Neural progenitor cell (in vitro differentiated cells): ENCODE measurements at regions not wholly inside any gene's neighbourhood (a gene's known extent, or its start where the extent isn't known, plus 50 kb on each side); places are given as distances from the start of the nearest gene placed in this dataset.

Experiments
- CTCF ChIP-seq: fragments of 200-600 bp; sonication (generic); IDR thresholded peaks from 2 replicates; pipeline ENCODE4 v1.5.1; 2017; ENCODE audit warnings: antibody characterized with exemption, mild to moderate bottlenecking
- EZH2phosphoT487 ChIP-seq: fragments of 200-600 bp; sonication (generic); IDR thresholded peaks from 2 replicates; pipeline ENCODE4 v1.6.1; 2017; ENCODE audit warnings: antibody characterized with exemption

GRCh38 chr10:107618504-107618994, 454.0 kb upstream of the SORCS1 start:
- no peak for TF ChIP-seq CTCF
- TF ChIP-seq EZH2phosphoT487 = no peak
